Panc1 (cell line): ENCODE measurements at regions not wholly inside any gene's neighbourhood (a gene's known extent, or its start where the extent isn't known, plus 50 kb on each side); places are given as distances from the start of the nearest gene placed in this dataset.

Experiments
- ATAC-seq: fragments of 200-7000 bp; cut with Tn5 transposase; 2 replicates; pipeline ENCODE4 v1.9.1; 2020; ENCODE audit warnings: mild to moderate bottlenecking, moderate library complexity
- BruUV-seq: library from RNA; stranded (reverse); fragments of 400-500 nt; replicated peaks from 2 replicates; lab custom pipeline; 2021; lab: Mats Ljungman, UMichigan
- CTCF ChIA-PET: fragments of 300-600 bp; sonication (Branson Sonifier 250); formaldehyde crosslinking; loops from one replicate; lab custom pipeline; 2022; ENCODE audit warnings: antibody characterized with exemption; lab: Charles Lee
- POLR2A ChIA-PET: fragments of 300-600 bp; sonication (Branson Sonifier 250); formaldehyde crosslinking; loops from one replicate; lab custom pipeline; 2022; ENCODE audit warnings: antibody characterized with exemption; lab: Charles Lee
- DNase-seq: peaks from one replicate; pipeline ENCODE4 v3.0.0-alpha.2; 2010; ENCODE audit warnings: low read depth, low spot score
- H3K27ac ChIP-seq: 2 replicates; pipeline ENCODE4 v1.5.1; 2011; ENCODE audit warnings: mild to moderate bottlenecking, low read length, inconsistent platforms
- H3K27me3 ChIP-seq: fragments of 200-500 bp; sonication (Bioruptor generic); 2 replicates; pipeline ENCODE4 v1.6.0; 2014; ENCODE audit warnings: low read length, inconsistent platforms; ENCODE audit not compliant: control insufficient read depth, insufficient read depth
- H3K36me3 ChIP-seq: fragments of 200-500 bp; sonication (Bioruptor generic); 2 replicates; pipeline ENCODE4 v1.5.1; 2014; ENCODE audit warnings: inconsistent platforms, mild to moderate bottlenecking, low read length, moderate library complexity; ENCODE audit not compliant: control insufficient read depth, insufficient read depth
- H3K4me1 ChIP-seq: 2 replicates; pipeline ENCODE4 v1.5.1; 2011; ENCODE audit warnings: inconsistent platforms, mild to moderate bottlenecking, low read length, moderate library complexity; ENCODE audit not compliant: control insufficient read depth, insufficient read depth
- H3K4me3 ChIP-seq, 2 experiments: 2 replicates each; pipeline ENCODE4 v1.5.1; 2011 to 2012; ENCODE audit warnings: low read depth in 2 of 2, low read length in 2 of 2, mild to moderate bottlenecking in 2 of 2, inconsistent platforms in 1 of 2, moderate library complexity in 1 of 2
- H3K9me3 ChIP-seq: fragments of 200-500 bp; sonication (Bioruptor generic); 2 replicates; pipeline ENCODE4 v1.5.1; 2014; ENCODE audit warnings: low read depth, mild to moderate bottlenecking, inconsistent platforms, low read length, moderate library complexity; ENCODE audit not compliant: control insufficient read depth, insufficient read depth
- POLR2AphosphoS5 ChIP-seq: IDR thresholded peaks from 2 replicates; pipeline ENCODE4 v1.6.1; 2012; ENCODE audit warnings: mild to moderate bottlenecking, low read depth, low read length, moderate library complexity
- SIN3A ChIP-seq: IDR thresholded peaks from 2 replicates; pipeline ENCODE4 v1.6.1; 2012; ENCODE audit warnings: low read depth, mild to moderate bottlenecking, low read length, moderate library complexity, borderline replicate concordance; ENCODE audit not compliant: insufficient read depth
- TCF7L2 ChIP-seq: IDR thresholded peaks from 2 replicates; pipeline ENCODE4 v1.6.1; 2011; ENCODE audit warnings: mild to moderate bottlenecking, low read depth, low read length, inconsistent platforms
- in situ Hi-C: cut with HindIII; loops from 2 replicates; pipeline ENCODE4 v1.10.0; 2016; ENCODE audit warnings: low sequenced_read_pairs, low pct_unique_long_range_greater_than_20kb
- intact Hi-C: fragments of 100-400 bp; cut with micrococcal nuclease; formaldehyde crosslinking; loops from one replicate; pipeline ENCODE4 v1.10.0; 2022; ENCODE audit not compliant: unreplicated experiment
- TF ChIP-seq, protein P1 (sequence below): fragments of 450-650 bp; IDR thresholded peaks from 2 replicates; pipeline ENCODE4 v1.5.1; 2017; ENCODE audit warnings: mild to moderate bottlenecking
- TF ChIP-seq, protein P2 (sequence below), 2 experiments: IDR thresholded peaks; 2 replicates each; pipeline ENCODE4 v1.6.1; 2011 to 2012; ENCODE audit warnings: low read depth in 2 of 2, control low read depth in 1 of 2, low read length in 1 of 2, mild to moderate bottlenecking in 1 of 2, moderate library complexity in 1 of 2; ENCODE audit not compliant: insufficient read depth in 1 of 2

DNA sequence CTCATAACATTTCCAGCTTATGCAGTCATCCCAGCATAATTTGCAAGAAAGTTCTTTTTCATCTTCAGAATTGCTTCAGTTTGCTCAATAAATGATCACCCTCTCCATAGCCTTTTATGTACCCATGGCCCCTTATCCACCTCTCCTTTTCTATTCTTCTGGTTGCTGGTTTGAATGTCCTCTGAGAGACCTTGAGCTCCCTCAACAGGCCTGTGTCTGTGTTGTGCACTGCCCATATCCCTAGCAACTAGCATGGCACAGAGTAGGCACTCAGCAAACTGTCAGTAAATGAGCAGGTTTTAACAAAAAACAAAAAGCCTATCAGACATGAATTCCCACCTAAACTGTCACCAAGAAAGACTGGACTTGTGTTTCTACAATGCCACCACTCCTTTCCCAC, 160.5 kb downstream of the AKAIN1 start:
- no TSS peak for BruUV-seq
- in situ Hi-C loops (no loop called here), intact Hi-C loops (no loop called here)
- ATAC-seq (no peak), DNase-seq (no peak)
- CTCF ChIA-PET: no interaction called here
- Histone ChIP-seq H3K27me3 (no peaks in the 10 kb centered on the region), H3K4me1 (no peaks in the 10 kb centered on the region), H3K9me3 (no peaks in the 10 kb centered on the region; the same call in 1 of the 2 replicates), H3K36me3 (no peaks in the 10 kb centered on the region), H3K27ac (no peak overlapping the region), H3K4me3 (no peak overlapping the region)
- POLR2A ChIA-PET: no interaction called here
- TF ChIP-seq SIN3A: no peak
- TF ChIP-seq, protein P1, sequence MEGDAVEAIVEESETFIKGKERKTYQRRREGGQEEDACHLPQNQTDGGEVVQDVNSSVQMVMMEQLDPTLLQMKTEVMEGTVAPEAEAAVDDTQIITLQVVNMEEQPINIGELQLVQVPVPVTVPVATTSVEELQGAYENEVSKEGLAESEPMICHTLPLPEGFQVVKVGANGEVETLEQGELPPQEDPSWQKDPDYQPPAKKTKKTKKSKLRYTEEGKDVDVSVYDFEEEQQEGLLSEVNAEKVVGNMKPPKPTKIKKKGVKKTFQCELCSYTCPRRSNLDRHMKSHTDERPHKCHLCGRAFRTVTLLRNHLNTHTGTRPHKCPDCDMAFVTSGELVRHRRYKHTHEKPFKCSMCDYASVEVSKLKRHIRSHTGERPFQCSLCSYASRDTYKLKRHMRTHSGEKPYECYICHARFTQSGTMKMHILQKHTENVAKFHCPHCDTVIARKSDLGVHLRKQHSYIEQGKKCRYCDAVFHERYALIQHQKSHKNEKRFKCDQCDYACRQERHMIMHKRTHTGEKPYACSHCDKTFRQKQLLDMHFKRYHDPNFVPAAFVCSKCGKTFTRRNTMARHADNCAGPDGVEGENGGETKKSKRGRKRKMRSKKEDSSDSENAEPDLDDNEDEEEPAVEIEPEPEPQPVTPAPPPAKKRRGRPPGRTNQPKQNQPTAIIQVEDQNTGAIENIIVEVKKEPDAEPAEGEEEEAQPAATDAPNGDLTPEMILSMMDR: no peak

DNA sequence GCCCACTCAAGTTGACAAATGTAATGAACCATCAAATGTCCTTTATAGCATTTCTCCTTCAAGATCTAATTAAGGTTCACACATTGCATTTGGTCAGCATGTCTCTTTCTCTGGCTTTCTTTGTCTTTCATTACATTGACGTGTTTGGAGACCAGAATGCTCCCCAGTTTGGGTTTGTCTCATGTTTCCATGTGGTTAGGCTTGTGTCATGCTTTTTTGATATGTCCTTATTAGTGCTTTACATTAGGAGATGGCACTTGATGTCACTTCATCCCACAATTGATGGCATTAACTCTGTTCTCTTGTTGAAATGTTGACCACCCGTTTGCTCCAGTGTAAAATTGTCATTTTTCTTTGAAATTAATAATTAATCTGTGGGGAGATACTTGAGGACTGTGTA, 165.8 kb downstream of the AKAIN1 start:
- BruUV-seq: no TSS peak
- ChIA-PET POLR2A (no interaction called here), CTCF (no interaction called here)
- H3K27me3 ChIP-seq: no peaks in the 10 kb centered on the region
- in situ Hi-C loops (no loop called here), intact Hi-C loops (no loop called here)
- H3K27ac ChIP-seq: no peak overlapping the region
- no peak overlapping the region for H3K4me3 ChIP-seq
- H3K36me3 ChIP-seq: no peaks in the 10 kb centered on the region
- no peak for DNase-seq
- TF ChIP-seq POLR2AphosphoS5 (no peak), SIN3A (no peak), TCF7L2 (no peak)
- TF ChIP-seq, protein P2, sequence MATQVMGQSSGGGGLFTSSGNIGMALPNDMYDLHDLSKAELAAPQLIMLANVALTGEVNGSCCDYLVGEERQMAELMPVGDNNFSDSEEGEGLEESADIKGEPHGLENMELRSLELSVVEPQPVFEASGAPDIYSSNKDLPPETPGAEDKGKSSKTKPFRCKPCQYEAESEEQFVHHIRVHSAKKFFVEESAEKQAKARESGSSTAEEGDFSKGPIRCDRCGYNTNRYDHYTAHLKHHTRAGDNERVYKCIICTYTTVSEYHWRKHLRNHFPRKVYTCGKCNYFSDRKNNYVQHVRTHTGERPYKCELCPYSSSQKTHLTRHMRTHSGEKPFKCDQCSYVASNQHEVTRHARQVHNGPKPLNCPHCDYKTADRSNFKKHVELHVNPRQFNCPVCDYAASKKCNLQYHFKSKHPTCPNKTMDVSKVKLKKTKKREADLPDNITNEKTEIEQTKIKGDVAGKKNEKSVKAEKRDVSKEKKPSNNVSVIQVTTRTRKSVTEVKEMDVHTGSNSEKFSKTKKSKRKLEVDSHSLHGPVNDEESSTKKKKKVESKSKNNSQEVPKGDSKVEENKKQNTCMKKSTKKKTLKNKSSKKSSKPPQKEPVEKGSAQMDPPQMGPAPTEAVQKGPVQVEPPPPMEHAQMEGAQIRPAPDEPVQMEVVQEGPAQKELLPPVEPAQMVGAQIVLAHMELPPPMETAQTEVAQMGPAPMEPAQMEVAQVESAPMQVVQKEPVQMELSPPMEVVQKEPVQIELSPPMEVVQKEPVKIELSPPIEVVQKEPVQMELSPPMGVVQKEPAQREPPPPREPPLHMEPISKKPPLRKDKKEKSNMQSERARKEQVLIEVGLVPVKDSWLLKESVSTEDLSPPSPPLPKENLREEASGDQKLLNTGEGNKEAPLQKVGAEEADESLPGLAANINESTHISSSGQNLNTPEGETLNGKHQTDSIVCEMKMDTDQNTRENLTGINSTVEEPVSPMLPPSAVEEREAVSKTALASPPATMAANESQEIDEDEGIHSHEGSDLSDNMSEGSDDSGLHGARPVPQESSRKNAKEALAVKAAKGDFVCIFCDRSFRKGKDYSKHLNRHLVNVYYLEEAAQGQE (IDR thresholded peaks at IDR 0.05; ENCODE audit: insufficient read depth in 1 of 2, low read depth in 2 of 2, low read length in 1 of 2): no peak
- TF ChIP-seq, protein P1: no peak
- no peak for ATAC-seq
- no peaks in the 10 kb centered on the region for H3K4me1 ChIP-seq
- H3K9me3 ChIP-seq: no peaks in the 10 kb centered on the region; the same call in 1 of the 2 replicates
